Caco-2 (cell line): ENCODE measurements at regions not wholly inside any gene's neighbourhood (a gene's known extent, or its start where the extent isn't known, plus 50 kb on each side); places are given as distances from the start of the nearest gene placed in this dataset.

ENCODE experiments used
- BruUV-seq: library from RNA; stranded (reverse); fragments of 400-500 nt; replicated peaks from 2 replicates; lab custom pipeline; 2021; lab: Mats Ljungman, UMichigan
- CTCF ChIA-PET: fragments of 300-600 bp; sonication (Branson Sonifier 250); formaldehyde crosslinking; loops from one replicate; lab custom pipeline; 2022; ENCODE audit warnings: antibody characterized with exemption; lab: Charles Lee
- POLR2A ChIA-PET: fragments of 300-600 bp; sonication (Branson Sonifier 250); formaldehyde crosslinking; loops from one replicate; lab custom pipeline; 2022; ENCODE audit warnings: antibody characterized with exemption; lab: Charles Lee
- DNase-seq, 2 experiments: peaks; one replicate each; pipeline versions ENCODE4 v3.0.0 to v3.0.0-alpha.2; 2020 to 2022
- H3K27me3 ChIP-seq: replicated peaks from 2 replicates; pipeline ENCODE4 v1.6.0; 2011; ENCODE audit warnings: low read length; ENCODE audit not compliant: control insufficient read depth, insufficient read depth
- H3K36me3 ChIP-seq: 2 replicates; pipeline ENCODE4 v1.5.1; 2011; ENCODE audit warnings: low read length; ENCODE audit not compliant: control insufficient read depth, insufficient read depth
- H3K4me1 ChIP-seq: fragments of 250-450 bp; sonication (Bioruptor Pico); 2 replicates; pipeline ENCODE4 v1.5.1; 2020; ENCODE audit warnings: mild to moderate bottlenecking
- H3K4me3 ChIP-seq: 2 replicates; pipeline ENCODE4 v1.5.1; 2011; ENCODE audit warnings: low read depth, mild to moderate bottlenecking, control low read depth, low read length
- H3K9me3 ChIP-seq: fragments of 250-450 bp; sonication (Bioruptor Pico); 2 replicates; pipeline ENCODE4 v1.5.1; 2020; ENCODE audit warnings: mild to moderate bottlenecking, moderate library complexity
- H3K27ac Mint-ChIP-seq: one replicate; pipeline ENCODE4 v1.8.0; 2022; ENCODE audit warnings: mixed read lengths; ENCODE audit not compliant: unreplicated experiment
- H3K27me3 Mint-ChIP-seq: one replicate; pipeline ENCODE4 v1.8.0; 2022; ENCODE audit warnings: mixed read lengths; ENCODE audit not compliant: insufficient read depth, unreplicated experiment
- H3K36me3 Mint-ChIP-seq: one replicate; pipeline ENCODE4 v1.8.0; 2022; ENCODE audit warnings: mild to moderate bottlenecking, mixed read lengths; ENCODE audit not compliant: insufficient read depth, unreplicated experiment
- H3K4me1 Mint-ChIP-seq: one replicate; pipeline ENCODE4 v1.8.0; 2022; ENCODE audit warnings: low read depth, mixed read lengths; ENCODE audit not compliant: unreplicated experiment
- H3K4me3 Mint-ChIP-seq: one replicate; pipeline ENCODE4 v1.8.0; 2022; ENCODE audit warnings: mild to moderate bottlenecking, moderate library complexity, mixed read lengths; ENCODE audit not compliant: unreplicated experiment
- H3K9me3 Mint-ChIP-seq: one replicate; pipeline ENCODE4 v1.8.0; 2022; ENCODE audit warnings: mixed read lengths; ENCODE audit not compliant: unreplicated experiment
- CTCF ChIP-seq, 2 experiments: fragments of 200-600 bp in 1 of 2; IDR thresholded peaks; 1 replicate in 1 of 2; 2 replicates in 1 of 2; pipeline versions ENCODE4 v1.5.1 to v1.8.0; 2011 to 2022; ENCODE audit warnings: antibody characterized with exemption in 1 of 2, control low read depth in 1 of 2, inconsistent platforms in 1 of 2, low read depth in 1 of 2, low read length in 1 of 2, mild to moderate bottlenecking in 1 of 2, moderate library complexity in 1 of 2; ENCODE audit not compliant: insufficient read depth in 1 of 2, severe bottlenecking in 1 of 2, unreplicated experiment in 1 of 2
- intact Hi-C: fragments of 100-400 bp; cut with micrococcal nuclease; formaldehyde crosslinking; loops from one replicate; pipeline ENCODE4 v1.10.0; 2022; ENCODE audit not compliant: unreplicated experiment

GRCh38 chr5:159650803-159651202 is 265.5 kb upstream of the ADRA1B start:
- CTCF ChIA-PET = no interaction called here
- intact Hi-C loops = no loop called here

GRCh38 chr5:159655757-159656409 is 260.4 kb upstream of the ADRA1B start:
- intact Hi-C loops = no loop called here
- TF ChIP-seq CTCF (IDR thresholded peaks at IDR 0.05; ENCODE audit: insufficient read depth in 1 of 2, low read depth in 1 of 2, low read length in 1 of 2, severe bottlenecking in 1 of 2, unreplicated experiment in 1 of 2) = no peak
- no peaks in the 10 kb centered on the region for H3K9me3 Mint-ChIP-seq
- no peaks in the 10 kb centered on the region for H3K27me3 Mint-ChIP-seq
- H3K4me1 Mint-ChIP-seq = peaks cover 8% of the 10 kb centered on the region
- BruUV-seq = no TSS peak
- H3K4me3 ChIP-seq = no peak overlapping the region
- H3K27me3 ChIP-seq = no peaks in the 10 kb centered on the region
- ChIA-PET POLR2A (no interaction called here), CTCF (no interaction called here)
- no peaks in the 10 kb centered on the region for H3K36me3 Mint-ChIP-seq
- H3K4me3 Mint-ChIP-seq = no peak overlapping the region
- peaks cover 6% of the 10 kb centered on the region; the same call in 1 of the 2 replicates for H3K4me1 ChIP-seq
- H3K36me3 ChIP-seq = no peaks in the 10 kb centered on the region
- H3K9me3 ChIP-seq = no peaks in the 10 kb centered on the region
- no peak for DNase-seq
- no peak overlapping the region for H3K27ac Mint-ChIP-seq

More at GRCh38 chr5:159650803-159651202, 265.5 kb upstream of the ADRA1B start:
- H3K9me3 Mint-ChIP-seq = no peaks in the 10 kb centered on the region
- no peaks in the 10 kb centered on the region for H3K36me3 Mint-ChIP-seq
- no peak overlapping the region for H3K27ac Mint-ChIP-seq
- BruUV-seq = no TSS peak
- POLR2A ChIA-PET = no interaction called here
- Histone ChIP-seq H3K9me3 (no peaks in the 10 kb centered on the region), H3K4me1 (no peaks in the 10 kb centered on the region), H3K27me3 (no peaks in the 10 kb centered on the region), H3K36me3 (no peaks in the 10 kb centered on the region), H3K4me3 (no peak overlapping the region)
- no peaks in the 10 kb centered on the region for H3K4me1 Mint-ChIP-seq
- no peak for DNase-seq
- no peak overlapping the region for H3K4me3 Mint-ChIP-seq
- H3K27me3 Mint-ChIP-seq = peaks cover 5% of the 10 kb centered on the region
- TF ChIP-seq CTCF (IDR thresholded peaks at IDR 0.05; ENCODE audit: insufficient read depth in 1 of 2, low read depth in 1 of 2, low read length in 1 of 2, severe bottlenecking in 1 of 2, unreplicated experiment in 1 of 2) = no peak

- Mint-ChIP-seq H3K4me3 (no peak overlapping the region), H3K27ac (no peak overlapping the region)
These were observed 259.0 kb upstream of the ADRA1B start for GRCh38 chr5:159657298-159657697.

More at GRCh38 chr5:159657298-159657697, 259.0 kb upstream of the ADRA1B start:
- Mint-ChIP-seq H3K36me3 (no peaks in the 10 kb centered on the region), H3K27me3 (no peaks in the 10 kb centered on the region), H3K4me1 (peaks cover 8% of the 10 kb centered on the region), H3K9me3 (no peaks in the 10 kb centered on the region)
- TF ChIP-seq CTCF (IDR thresholded peaks at IDR 0.05; ENCODE audit: insufficient read depth in 1 of 2, low read depth in 1 of 2, low read length in 1 of 2, severe bottlenecking in 1 of 2, unreplicated experiment in 1 of 2) = no peak
- BruUV-seq = no TSS peak
- POLR2A ChIA-PET = no interaction called here
- Histone ChIP-seq H3K4me3 (no peak overlapping the region), H3K36me3 (no peaks in the 10 kb centered on the region), H3K27me3 (no peaks in the 10 kb centered on the region), H3K9me3 (no peaks in the 10 kb centered on the region), H3K4me1 (peaks cover 6% of the 10 kb centered on the region; the same call in 1 of the 2 replicates)
- CTCF ChIA-PET = interaction anchor here (0.7 kb wide), 1 partner anchor 55 kb away, joined by 4 read pairs; no protein-coding TSS in a partner anchor
- intact Hi-C loops = no loop called here
- no peak for DNase-seq
